ENCODE measurements at regions not wholly inside any gene's neighbourhood (a gene's known extent, or its start where the extent isn't known, plus 50 kb on each side); places are given as distances from the start of the nearest gene placed in this dataset.

DNA sequence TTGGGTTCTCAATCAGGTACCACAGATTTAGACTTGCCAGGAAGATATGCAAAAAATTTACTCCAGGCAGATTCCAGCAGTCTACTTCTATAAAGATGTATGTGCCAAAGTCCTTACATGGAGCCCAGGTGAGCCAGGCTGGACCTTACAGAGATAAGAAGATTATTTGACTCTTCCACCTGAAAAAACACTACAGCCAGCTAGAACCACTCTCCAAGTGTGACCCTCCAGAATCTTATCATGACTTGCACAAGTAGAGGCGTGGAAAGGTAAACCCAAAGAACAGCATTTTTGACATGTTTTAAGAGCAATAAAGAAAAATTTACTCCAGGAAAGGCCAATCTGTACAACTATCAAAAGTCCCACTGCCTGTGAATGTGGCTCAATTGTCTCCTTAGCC lies 146.8 kb upstream of the DPT start:
- DNase-seq = no peak

GRCh38 chr1:168876830-168877229 lies 147.8 kb upstream of the DPT start:
- no peak for DNase-seq

DNA sequence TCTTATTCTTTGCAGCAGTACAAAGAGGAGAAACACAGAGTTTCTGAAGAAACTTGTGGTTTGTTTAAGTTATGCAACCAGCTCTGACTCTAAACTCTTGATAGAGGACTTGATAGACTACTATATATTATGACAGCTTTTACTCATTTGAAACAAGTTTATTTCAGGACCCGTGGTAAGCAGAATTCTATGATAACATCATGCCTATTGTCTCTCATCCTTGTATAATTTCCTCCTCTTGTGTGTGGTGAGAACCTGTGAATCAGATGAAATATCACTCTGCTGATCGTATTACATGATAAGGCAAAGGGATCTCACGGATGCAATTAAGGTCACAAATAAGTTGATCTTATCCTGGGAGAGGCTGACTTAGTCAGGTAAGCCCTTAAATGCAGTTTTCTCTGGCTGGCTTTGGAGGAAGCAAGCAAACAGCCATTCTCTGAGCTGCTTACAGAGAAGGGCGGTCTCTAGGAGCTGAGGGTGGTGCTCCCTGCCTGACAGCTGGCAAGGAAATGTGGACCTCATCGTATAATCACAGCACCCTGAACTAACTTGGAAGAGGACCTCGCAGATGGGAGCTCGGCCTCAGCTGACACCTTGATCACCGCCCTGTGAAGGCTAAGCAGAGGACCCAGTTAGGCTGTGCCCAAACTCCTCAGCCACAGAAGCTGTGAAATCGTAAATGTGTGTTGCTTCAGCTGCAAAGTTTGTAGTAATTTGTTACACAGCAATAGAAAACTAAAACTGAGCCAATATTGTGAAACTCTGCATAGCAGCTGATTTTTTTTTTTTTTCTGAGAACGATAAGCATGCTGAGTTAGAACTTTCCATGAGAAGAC lies 151.1 kb upstream of the DPT start:
- no peak for DNase-seq

DNA sequence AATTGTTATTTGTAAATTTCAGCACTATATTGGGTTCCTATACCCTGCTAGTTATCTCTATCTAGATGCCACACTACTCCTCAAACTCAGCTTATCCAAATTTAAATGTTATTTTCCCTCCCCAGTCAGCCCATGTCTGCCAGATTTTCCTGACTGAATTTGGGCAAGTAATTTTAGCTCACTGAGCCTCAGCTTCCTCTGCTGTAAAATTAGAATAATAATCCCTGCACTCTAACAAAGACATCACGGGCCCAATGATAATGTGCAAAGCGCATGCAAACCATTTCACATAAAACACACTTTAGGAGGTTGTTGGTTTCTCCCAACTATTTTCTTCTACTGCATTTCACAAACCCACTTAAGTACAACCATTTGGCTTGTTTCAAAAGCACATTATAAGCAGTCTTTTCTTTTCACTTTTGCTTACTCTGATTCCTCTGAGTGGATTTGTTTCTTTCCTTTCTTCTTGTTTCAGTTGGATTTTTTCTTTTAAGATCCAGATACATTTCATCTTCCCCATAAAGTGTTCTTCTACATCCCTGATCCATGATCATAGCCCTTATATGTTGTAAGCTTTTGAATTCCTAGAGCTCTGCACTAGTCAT lies 152.8 kb upstream of the DPT start:
- DNase-seq = no peak

GRCh38 chr1:168887381-168887780 lies 158.4 kb upstream of the DPT start:
- no peak for DNase-seq

DNA sequence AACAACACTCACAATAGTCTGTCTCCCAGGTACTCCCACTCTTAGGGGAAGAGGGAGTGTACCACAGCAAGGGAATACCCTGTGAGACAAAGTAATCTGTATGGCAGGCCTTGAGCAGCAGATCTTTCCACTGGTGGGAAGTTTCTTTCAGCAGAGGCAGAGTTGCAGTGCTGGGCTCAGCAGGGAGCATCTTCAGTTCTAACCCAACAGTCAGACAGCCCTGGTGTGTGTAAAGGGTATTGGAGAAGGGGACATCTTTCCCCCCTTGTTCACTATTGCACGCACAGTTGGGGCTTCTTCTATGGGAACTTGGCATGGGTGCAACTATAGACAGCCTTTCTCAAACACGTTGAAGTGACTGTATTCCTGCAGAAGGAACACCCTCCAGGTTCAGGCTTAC lies 159.4 kb upstream of the DPT start:
- DNase-seq = no peak

DNA sequence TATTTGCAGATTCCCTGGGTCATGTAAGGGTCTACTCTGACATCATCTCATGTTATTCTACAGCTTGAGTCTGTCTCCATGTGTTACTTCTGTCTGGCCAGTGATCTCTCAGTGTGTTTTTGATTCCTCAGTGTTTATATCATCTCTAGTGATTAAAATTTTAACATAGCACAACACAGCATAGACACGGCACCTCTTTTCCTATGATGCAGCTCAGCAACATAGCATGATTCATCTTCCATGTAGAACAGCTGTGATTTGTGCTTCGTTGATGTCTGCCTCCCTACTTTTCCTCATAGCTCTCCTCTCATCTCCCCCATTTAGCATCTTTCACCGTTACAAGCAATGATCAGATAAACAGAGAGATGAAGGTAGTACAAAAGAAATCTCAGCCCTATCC lies 163.9 kb upstream of the DPT start:
- DNase-seq = no peak

DNA sequence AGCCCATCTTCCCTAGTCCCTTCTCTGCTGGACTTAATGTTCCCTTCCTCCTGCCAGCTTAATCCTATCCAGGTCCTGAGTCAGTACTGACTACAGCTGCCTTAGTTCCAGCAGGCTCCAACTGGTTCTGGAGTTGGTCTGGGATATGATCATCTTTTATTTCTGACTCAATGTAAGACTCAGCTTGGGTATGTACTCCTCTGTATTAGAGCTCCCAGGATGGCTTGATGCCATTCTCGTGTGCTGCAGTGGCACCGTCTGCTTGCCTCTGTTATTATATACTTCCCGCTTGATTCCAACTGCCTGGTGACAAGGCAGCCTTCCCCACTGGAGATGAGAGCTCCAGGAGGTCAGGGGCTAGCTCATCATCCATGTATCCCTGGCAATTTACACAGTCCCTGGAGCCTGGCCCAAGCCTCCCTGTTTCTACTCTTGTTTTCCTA lies 164.4 kb upstream of the DPT start:
- DNase-seq = no peak

DNA sequence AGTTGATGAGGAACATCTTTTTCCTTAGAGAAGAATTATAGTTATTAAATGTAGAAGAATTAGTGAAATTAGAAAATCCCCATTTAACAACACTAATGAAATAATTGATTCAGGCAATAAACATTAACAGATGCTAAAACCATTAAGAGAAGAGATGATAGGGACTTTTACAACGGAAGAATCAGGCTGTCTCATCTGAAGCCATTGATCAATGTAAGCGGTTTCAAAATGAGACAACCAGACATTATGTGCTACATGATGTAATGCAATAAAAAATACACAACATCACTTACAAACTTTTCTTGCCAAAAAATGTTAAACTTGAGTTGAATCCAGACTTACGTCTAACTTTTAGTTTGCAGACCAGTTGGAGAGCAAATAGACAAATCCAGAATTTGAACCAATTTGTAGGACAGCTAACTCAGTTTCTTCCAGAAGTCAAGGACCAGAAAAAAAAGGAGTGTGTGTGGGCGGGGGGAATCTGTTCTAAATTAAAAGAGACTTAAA lies 165.4 kb upstream of the DPT start:
- no peak for DNase-seq

GRCh38 chr1:168897249-168897648 lies 168.2 kb upstream of the DPT start:
- DNase-seq = no peak

- no peak for DNase-seq
Observed at GRCh38 chr1:168903237-168903830, 174.3 kb upstream of the DPT start.

GRCh38 chr1:168905633-168906032 lies 176.6 kb upstream of the DPT start:
- no peak for DNase-seq

- DNase-seq = no peak
Observed at GRCh38 chr1:168906367-168906766, 177.4 kb upstream of the DPT start.

DNA sequence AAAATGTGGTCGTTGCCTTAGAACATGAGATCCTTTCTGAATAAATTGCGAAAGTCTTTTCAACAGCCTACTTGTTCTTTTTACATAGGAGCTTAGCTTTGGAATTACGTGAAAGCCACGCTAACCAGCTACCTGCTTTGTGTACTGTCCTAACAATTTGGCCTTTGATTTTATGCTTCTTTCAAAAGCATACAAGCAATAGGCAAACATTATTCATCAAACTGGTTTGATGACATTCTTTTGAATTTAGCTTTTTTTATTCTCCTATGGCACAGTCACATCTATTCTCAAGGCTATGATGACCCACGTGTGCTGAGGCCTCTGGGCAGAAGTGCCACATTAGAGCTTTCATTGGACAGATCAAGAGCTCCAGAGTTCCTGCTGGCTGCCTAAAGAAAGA lies 178.0 kb upstream of the DPT start:
- DNase-seq = no peak

- no peak for DNase-seq
Observed at GRCh38 chr1:168907786-168908348, 178.9 kb upstream of the DPT start.

GRCh38 chr1:168910403-168910802 lies 181.4 kb upstream of the DPT start:
- no peak for DNase-seq

DNA sequence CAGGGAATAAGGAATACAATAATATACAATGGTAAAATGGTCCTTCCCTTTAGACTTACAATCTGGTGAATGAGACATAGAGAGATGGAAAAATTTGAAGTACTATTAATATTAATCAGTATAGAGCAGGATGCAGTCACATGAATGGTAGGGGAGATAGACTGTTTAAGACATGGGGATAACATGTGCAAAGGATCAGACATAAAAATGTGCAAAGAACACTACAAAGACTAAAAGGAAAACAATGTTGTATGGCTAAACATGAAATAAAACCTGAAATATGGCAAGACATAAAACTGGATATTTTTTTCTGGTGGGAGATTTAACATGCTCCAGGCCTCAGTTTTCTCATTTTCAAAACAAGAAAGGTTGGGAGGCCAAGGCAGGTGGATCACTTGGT lies 182.4 kb upstream of the DPT start:
- DNase-seq = no peak

DNA sequence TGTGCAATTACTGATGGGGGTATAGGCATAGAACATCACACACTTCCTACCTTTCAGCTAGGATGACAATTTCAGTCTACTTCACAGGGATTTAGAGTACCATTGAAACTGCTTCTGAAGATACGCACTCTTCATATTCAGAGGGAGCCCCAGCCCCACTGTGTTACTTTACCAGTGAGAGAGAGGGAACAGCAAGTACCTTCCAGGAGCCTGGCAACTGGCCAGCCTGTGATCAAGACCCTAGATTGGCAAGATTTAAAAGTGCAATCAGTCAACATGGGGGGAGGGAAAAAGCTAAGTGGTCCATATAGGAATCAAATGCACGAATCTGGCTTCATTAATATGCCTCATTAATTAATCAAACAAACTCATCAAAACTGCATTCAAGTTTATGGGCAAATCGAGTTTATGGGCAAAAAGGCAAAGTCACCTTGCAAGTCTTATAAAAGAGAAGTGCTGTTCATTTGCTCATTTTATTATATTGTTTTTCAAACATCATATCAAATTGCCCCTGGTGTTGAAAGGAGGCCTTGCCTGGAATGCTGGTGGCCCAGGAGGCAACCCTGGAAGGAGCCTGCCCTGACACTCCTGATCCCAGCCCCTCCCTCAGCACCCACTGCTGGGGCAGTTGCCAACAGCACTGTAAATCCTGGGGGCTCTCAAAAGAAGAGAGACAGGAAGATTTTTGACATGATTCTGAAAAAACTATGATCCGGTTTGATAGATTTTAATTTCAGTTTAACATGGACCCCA lies 184.9 kb upstream of the DPT start:
- DNase-seq = no peak

GRCh38 chr1:168917309-168917708 lies 188.3 kb upstream of the DPT start:
- DNase-seq = no peak

GRCh38 chr1:168917796-168918195 lies 188.7 kb upstream of the ATP1B1 start:
- DNase-seq = no peak

GRCh38 chr1:168918860-168919741 lies 187.4 kb upstream of the ATP1B1 start:
- DNase-seq = no peak
